ENCODE measurements at regions not wholly inside any gene's neighbourhood (a gene's known extent, or its start where the extent isn't known, plus 50 kb on each side); places are given as distances from the start of the nearest gene placed in this dataset.

DNA sequence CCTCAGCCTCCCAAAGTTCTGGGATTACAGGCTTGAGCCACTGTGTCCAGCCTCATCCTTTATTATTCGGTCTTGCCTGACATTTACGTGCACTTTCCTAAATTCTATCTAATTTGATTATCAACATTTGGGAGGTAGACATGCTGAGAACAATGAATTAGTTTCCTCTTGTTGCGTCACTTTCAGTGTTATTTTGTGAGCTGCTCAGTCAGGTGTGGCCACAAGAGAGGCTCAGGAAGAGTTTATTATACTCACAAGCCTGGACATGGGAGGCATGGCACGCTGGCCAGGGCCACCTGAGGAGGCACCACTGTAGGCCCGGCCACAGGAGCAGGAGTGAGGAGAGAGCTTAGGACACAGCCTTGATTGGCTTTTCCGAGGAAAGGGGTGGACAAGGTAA lies 59.7 kb upstream of the RBFOX2 start:
- TF ChIP-seq, protein P1, sequence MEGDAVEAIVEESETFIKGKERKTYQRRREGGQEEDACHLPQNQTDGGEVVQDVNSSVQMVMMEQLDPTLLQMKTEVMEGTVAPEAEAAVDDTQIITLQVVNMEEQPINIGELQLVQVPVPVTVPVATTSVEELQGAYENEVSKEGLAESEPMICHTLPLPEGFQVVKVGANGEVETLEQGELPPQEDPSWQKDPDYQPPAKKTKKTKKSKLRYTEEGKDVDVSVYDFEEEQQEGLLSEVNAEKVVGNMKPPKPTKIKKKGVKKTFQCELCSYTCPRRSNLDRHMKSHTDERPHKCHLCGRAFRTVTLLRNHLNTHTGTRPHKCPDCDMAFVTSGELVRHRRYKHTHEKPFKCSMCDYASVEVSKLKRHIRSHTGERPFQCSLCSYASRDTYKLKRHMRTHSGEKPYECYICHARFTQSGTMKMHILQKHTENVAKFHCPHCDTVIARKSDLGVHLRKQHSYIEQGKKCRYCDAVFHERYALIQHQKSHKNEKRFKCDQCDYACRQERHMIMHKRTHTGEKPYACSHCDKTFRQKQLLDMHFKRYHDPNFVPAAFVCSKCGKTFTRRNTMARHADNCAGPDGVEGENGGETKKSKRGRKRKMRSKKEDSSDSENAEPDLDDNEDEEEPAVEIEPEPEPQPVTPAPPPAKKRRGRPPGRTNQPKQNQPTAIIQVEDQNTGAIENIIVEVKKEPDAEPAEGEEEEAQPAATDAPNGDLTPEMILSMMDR (IDR thresholded peaks at IDR 0.05; ENCODE audit: insufficient read depth, low read depth, low read length), result no peak
- no peak for TF ChIP-seq EZH2 (IDR thresholded peaks at IDR 0.05; ENCODE audit: insufficient read depth, low read length)

Measured in astrocyte (in vitro differentiated cells and primary cell).